Neuron (in vitro differentiated cells): ENCODE measurements at regions not wholly inside any gene's neighbourhood (a gene's known extent, or its start where the extent isn't known, plus 50 kb on each side); places are given as distances from the start of the nearest gene placed in this dataset.
"Not testable (repeated sequence)": the region's sequence is repeated elsewhere in the genome, so short reads cannot be mapped to it uniquely, and the experiment has no call there.

Experiments used
- H2AFZ ChIP-seq: one replicate; pipeline ENCODE4 v1.6.1; 2013; ENCODE audit warnings: low read depth, mild to moderate bottlenecking, inconsistent platforms, low read length, moderate library complexity
- H3K27me3 ChIP-seq: one replicate; pipeline ENCODE4 v1.6.1; 2013; ENCODE audit warnings: low read length; ENCODE audit not compliant: insufficient read depth
- H3K36me3 ChIP-seq: one replicate; pipeline ENCODE4 v1.6.1; 2013; ENCODE audit warnings: low read length; ENCODE audit not compliant: insufficient read depth
- H3K4me1 ChIP-seq: one replicate; pipeline ENCODE4 v1.6.1; 2013; ENCODE audit warnings: low read length; ENCODE audit not compliant: insufficient read depth
- H3K4me3 ChIP-seq: 2 replicates; pipeline ENCODE4 v1.5.1; 2013; ENCODE audit warnings: mild to moderate bottlenecking, low read length, moderate library complexity
- H3K9me3 ChIP-seq: one replicate; pipeline ENCODE4 v1.6.1; 2013; ENCODE audit warnings: low read length

DNA sequence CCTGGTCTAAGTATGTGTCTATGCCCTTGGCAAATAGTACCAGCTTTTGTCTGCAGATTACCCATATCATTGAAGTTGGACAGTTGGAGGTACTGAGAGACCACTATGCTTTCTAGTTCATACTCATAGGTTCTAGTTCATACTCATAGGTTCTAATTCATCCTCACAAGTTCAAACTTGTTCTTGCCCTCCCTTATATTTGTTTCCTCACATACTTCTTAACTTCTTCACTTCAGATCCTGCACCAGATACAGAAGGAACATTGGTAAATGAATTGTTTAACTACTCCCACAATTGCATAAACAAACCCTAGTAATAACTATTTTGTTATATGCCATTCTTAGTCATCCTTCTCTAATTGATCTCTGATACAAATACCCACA, 172.2 kb downstream of the SLITRK1 start:
- no peak overlapping the region for H3K4me3 ChIP-seq
- H3K27me3 ChIP-seq = no peaks in the 10 kb centered on the region
- no peaks in the 10 kb centered on the region for H3K36me3 ChIP-seq
- H3K4me1 ChIP-seq = no peaks in the 10 kb centered on the region
- no peak overlapping the region for H2AFZ ChIP-seq
- no peaks in the 10 kb centered on the region for H3K9me3 ChIP-seq

DNA sequence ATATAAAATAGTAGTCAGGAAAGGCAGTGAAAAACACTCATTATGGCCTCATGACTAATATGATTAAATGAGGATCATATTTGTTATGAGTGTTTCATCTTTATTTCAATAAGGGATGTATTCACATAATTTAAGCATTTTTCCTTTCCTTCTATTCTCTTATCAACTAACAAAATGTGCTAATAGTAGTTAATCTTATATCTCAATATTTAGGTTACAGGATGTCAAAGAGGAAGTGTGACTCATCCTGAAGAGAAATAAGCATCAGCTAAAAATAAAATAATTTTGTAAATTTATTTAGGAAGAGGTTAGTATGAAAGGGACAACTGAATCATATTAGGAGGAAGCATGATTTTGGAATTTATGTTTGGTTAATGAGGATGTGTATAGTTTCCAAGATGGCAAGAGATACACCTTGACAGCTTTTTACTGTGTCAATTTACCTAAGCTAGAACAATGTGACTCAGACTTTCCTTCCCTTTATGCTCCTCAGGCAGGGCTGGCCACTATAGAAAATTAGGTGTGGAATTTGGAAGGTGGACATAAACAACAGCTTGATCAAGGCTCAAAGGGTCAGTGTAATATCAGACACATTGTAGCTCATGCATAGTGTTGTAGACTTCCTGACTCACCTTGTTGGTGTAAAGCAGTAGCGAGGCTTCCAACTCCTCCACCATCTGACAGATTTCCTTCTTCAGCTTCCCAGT, 172.7 kb downstream of the SLITRK1 start:
- H3K36me3 ChIP-seq = no peaks in the 10 kb centered on the region
- H3K4me1 ChIP-seq = no peaks in the 10 kb centered on the region
- H3K27me3 ChIP-seq = no peaks in the 10 kb centered on the region
- H3K9me3 ChIP-seq = no peaks in the 10 kb centered on the region
- H3K4me3 ChIP-seq = no peak overlapping the region
- no peak overlapping the region for H2AFZ ChIP-seq

DNA sequence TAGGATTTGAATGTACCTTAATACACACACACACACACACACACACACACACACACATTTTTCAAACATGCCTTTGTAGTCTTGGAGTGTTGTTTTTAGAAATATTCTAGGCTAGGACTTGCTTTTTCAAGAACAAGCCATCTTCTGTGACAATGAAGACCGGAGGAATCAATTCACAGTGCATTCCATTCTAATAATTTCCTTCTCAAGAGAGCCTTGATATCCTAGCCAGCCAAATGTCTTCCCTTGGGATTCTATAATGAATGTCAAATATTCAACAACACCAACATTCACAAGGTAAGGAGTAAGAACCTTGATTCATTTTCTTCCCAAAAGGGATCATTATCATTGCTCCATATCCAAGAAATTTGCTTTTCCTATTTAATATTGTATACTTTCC, 180.3 kb downstream of the SLITRK1 start:
- Histone ChIP-seq H2AFZ (no peak overlapping the region), H3K27me3 (no peaks in the 10 kb centered on the region), H3K36me3 (no peaks in the 10 kb centered on the region), H3K4me1 (peaks cover 2% of the 10 kb centered on the region), H3K9me3 (no peaks in the 10 kb centered on the region), H3K4me3 (no peak overlapping the region)

DNA sequence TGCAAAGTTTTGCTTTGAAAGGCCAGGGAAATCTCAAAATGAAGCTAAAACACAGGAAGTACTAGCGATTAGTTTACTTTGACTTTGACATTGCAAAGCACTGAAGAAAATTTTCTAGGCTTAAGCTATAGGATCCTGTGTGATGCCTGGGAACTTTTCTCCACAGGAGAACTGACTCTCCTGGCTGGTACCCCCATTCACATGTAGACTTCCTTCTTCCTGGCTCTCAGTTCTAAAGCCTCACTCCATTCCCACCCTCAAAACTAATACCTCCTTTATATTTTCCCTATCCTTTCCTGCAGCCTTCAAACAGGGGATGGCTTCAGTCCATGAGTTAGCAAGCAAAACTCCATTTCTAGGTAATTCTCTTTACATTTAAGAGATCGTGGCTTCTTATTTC, 189.5 kb downstream of the SLITRK1 start:
- Histone ChIP-seq H3K36me3 (no peaks in the 10 kb centered on the region), H3K9me3 (no peaks in the 10 kb centered on the region), H2AFZ (peak overlapping the region; percentile 80), H3K4me1 (no peaks in the 10 kb centered on the region), H3K27me3 (no peaks in the 10 kb centered on the region), H3K4me3 (no peak overlapping the region)

DNA sequence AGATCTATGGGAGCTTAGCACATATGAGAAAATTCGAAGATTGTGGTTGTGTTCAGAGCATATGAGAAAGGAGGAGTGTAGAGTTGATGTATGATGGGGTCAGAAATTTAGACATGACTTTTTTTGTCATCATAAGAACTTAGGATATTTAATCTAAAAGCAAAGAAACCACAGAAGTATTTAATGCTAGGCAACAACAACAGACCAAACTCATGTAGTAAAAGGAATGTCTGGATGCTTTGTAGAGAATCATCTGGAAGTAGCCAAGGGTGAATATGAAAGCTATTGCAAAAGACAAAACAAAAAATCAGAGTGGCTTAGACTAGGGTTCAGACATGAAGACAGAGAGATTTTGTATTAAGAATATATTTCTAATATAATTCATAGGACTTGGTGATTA, 190.3 kb downstream of the SLITRK1 start:
- no peaks in the 10 kb centered on the region for H3K27me3 ChIP-seq
- H3K4me1 ChIP-seq = no peaks in the 10 kb centered on the region
- H3K9me3 ChIP-seq = no peaks in the 10 kb centered on the region
- H3K36me3 ChIP-seq = no peaks in the 10 kb centered on the region
- no peak overlapping the region for H3K4me3 ChIP-seq
- no peak overlapping the region for H2AFZ ChIP-seq

DNA sequence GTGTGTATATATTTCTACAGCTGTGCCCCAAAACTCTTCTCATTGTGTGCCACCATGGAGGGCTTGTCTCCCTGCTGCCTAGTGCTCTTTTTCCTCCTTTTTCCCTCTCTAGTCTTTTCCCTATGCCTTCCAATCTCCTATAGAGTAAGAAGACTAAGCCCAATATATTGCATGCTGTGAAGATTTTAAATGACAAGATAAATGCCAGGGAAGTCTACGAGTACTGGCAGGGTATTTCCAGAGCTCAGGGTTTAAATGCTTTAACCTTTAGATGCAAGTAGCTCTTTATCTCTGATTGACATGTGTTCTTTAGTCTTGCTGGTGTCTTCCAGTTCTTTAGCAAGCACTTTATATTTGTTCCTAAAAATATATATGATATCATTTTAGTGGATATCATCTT, 200.7 kb downstream of the SLITRK1 start:
- Histone ChIP-seq H3K4me1 (no peaks in the 10 kb centered on the region), H3K36me3 (no peaks in the 10 kb centered on the region), H3K9me3 (no peaks in the 10 kb centered on the region), H3K4me3 (no peak overlapping the region), H3K27me3 (no peaks in the 10 kb centered on the region), H2AFZ (no peak overlapping the region)

DNA sequence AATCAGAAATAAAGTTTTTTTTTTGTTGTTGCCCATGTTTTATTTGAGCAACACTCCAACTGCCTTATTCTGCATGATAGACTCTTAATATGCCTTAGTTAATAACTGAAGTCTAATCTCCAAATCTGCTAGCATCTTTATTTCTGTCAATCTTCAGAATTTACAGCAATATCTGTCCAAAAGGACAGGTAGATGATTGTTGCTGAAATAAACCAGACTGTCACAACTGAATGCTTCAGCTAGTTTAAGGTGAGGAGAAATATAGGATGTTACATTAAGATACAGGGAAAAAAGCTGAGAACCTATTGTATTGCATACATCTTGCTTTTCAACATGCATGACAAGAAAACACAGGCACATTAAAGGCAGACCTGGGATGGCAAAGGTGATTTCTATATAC, 204.3 kb downstream of the SLITRK1 start:
- Histone ChIP-seq H3K9me3 (no peaks in the 10 kb centered on the region), H3K27me3 (no peaks in the 10 kb centered on the region), H3K4me3 (no peak overlapping the region), H3K4me1 (no peaks in the 10 kb centered on the region), H2AFZ (no peak overlapping the region), H3K36me3 (no peaks in the 10 kb centered on the region)

DNA sequence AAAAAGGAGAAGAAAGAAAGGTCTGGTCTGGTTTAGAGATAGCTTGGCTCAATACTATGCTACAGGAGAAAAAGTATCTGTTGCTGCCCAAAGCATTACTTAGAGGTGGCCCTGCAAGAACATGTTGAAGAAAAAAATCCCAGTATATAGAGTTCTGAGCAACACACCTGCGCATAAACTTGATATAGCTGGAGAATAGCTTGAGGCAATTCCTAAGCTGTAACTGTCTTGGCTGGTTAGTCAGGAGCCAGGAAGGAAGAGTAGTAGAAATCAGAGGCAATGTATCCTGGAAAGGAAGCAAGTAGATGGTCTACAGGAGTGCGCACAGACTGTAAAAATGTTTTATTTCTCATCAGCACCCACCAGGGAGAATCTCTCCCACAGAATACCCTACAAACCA, 209.7 kb downstream of the SLITRK1 start:
- Histone ChIP-seq H3K9me3 (no peaks in the 10 kb centered on the region), H3K36me3 (no peaks in the 10 kb centered on the region), H2AFZ (no peak overlapping the region), H3K4me3 (no peak overlapping the region), H3K4me1 (no peaks in the 10 kb centered on the region), H3K27me3 (no peaks in the 10 kb centered on the region)

DNA sequence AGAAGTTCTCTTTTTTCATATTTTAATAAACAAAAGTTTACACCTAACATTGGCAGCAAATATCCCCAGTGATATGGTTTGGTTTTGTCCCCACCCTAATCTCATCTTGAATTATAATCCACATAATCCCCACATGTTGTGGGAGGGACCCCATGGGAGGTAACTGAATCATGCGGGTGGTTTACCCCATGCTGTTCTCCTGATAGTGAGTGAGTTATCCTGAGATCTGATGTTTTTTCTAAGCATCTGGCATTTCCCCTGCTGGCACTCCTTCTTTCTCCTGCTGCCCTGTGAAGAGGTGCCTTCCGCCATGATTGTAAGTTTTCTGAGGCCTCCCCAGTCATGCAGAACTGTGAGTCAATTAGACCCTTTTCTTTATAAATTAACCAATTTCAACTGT, 214.7 kb downstream of the SLITRK1 start:
- Histone ChIP-seq H2AFZ (no peak overlapping the region), H3K27me3 (no peaks in the 10 kb centered on the region), H3K36me3 (no peaks in the 10 kb centered on the region), H3K4me3 (no peak overlapping the region), H3K4me1 (no peaks in the 10 kb centered on the region), H3K9me3 (no peaks in the 10 kb centered on the region)

DNA sequence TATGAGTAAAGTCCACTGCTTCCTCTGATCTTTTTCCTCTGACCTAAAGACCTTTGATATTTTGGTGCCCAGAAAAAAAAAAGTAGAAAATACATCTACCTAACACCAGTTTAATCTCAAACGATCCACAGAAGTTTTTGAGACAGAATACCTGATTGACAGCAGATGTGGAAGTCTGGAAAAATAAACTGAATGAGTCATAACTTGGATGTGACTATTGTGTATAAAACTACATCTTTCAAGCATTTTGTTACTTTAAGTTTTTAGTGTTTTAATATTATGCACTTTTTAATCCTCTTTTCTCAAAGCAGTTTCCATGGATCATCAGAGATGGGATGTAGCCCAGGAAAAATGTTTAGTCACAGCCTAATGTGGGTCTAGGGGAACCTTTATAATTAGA, 216.1 kb downstream of the SLITRK1 start:
- Histone ChIP-seq H2AFZ (no peak overlapping the region), H3K36me3 (no peaks in the 10 kb centered on the region), H3K4me3 (no peak overlapping the region), H3K9me3 (no peaks in the 10 kb centered on the region), H3K27me3 (no peaks in the 10 kb centered on the region), H3K4me1 (no peaks in the 10 kb centered on the region)

DNA sequence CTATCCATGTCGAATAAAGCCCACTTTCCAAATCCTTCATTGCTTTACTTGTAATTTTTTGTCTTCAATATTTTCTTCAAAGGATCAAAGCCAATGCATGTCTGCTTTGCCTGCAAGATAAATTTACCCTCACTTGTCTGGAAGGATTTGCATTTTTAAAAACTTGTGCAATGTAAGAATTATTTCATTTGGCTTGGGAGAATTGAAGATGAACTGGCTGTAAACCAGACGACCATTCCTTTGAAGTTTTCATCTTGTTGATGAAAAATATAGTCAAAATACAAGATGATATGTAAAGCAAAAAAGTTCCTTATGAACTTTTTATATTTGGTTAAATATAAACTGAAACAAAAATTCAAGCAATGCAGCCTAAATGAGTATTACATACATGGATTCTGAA, 225.0 kb downstream of the SLITRK1 start:
- Histone ChIP-seq H3K9me3 (no peaks in the 10 kb centered on the region), H2AFZ (no peak overlapping the region), H3K27me3 (no peaks in the 10 kb centered on the region), H3K4me1 (no peaks in the 10 kb centered on the region), H3K4me3 (no peak overlapping the region), H3K36me3 (no peaks in the 10 kb centered on the region)

DNA sequence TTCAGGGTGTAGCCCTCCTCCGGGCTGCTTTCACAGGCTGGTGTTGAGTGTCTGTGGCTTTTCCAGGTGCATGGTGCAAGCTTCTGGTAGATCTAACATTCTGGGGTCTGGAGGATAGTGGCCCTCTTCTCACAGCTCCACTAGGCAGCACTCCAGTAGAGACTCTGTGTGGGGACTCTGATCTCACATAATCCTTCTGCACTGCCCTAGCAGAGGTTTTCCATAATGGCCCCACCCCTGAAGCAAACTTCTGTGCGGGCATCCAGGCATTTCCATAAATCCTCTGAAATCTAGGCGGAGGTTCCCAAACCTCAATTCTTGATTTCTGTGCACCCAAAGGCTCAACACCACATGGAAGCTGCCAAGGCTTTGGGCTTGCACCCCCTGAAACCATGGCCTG, 239.7 kb downstream of the SLITRK1 start:
- H2AFZ ChIP-seq, H3K9me3 ChIP-seq, H3K4me3 ChIP-seq, H3K4me1 ChIP-seq, H3K27me3 ChIP-seq, H3K36me3 ChIP-seq: not testable (repeated sequence)

DNA sequence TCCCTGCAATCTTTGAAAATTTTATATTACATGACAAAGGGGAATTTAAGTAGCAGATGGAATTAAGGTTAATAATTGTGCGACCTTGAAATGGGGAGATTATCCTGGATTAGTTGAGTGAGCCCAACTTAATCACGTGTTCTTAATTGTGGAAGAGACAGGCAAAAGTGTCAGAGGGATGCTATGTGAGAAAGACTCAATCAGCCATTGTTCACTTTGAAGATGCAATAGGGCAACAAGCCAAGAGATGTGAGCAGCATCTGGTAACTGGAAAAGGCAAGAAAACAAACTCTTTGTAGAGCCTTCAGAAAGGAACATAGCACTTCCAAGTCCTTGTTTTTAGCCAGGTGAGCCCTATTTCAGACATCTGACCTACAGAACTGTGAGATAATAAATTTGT, 247.7 kb downstream of the SLITRK1 start:
- Histone ChIP-seq H3K36me3 (no peaks in the 10 kb centered on the region), H3K4me3 (no peak overlapping the region), H3K27me3 (no peaks in the 10 kb centered on the region), H2AFZ (no peak overlapping the region), H3K4me1 (no peaks in the 10 kb centered on the region), H3K9me3 (no peaks in the 10 kb centered on the region)

DNA sequence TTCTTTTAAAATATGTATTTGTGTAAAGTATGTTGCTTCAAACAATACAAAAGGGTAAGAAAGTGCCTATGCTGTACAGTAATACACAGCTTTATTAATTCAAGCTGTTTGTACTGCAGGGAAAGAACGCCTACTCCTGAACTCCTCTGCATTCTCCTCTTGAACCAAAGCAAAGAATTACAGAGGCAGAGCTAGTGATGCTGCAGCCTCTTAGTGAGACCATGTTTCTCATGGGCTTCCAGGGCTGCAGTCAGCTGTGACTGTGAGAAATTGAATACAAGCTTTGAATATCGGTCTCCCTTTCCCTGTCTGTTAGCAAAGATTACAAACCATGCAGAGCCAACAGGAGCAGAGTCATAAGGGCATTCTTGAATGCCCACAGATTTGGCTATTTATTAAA, 248.5 kb downstream of the SLITRK1 start:
- Histone ChIP-seq H3K27me3 (no peaks in the 10 kb centered on the region), H3K36me3 (no peaks in the 10 kb centered on the region), H3K4me3 (no peak overlapping the region), H3K4me1 (no peaks in the 10 kb centered on the region), H3K9me3 (no peaks in the 10 kb centered on the region), H2AFZ (no peak overlapping the region)
